ENCODE measurements at regions not wholly inside any gene's neighbourhood (a gene's known extent, or its start where the extent isn't known, plus 50 kb on each side); places are given as distances from the start of the nearest gene placed in this dataset.
A peak's percentile ranks its signal among the peaks of the same experiment; 100 is the strongest.

DNA sequence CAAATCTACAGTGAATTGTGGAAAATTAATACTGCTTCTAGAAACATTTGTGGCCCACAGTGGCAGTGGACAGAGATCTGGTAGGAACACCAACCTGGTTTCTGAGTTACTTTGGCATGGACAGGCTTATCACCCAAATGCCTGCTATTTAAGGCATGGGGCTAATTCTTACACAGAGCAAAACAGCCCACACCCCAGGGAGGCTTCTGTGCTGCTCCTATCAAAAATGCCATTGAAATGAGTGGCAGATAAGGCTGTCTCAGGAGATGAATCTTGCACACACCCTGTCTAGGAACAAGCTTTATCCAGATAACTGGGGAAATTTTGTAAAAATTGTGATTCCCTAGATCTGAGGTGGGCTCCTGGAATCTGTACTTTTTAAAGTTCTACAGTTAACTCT is 307.1 kb downstream of the TLE1 start:
- Histone ChIP-seq H3K9me3 (ENCODE audit: control insufficient read depth in 3 of 3, low read length in 3 of 3) (no peaks in the 10 kb centered on the region), H3K27ac (ENCODE audit: low read depth, low read length) (no peak overlapping the region), H3K4me3 (ENCODE audit: low read length in 3 of 3) (no peak overlapping the region), H3K36me3 (ENCODE audit: control insufficient read depth in 3 of 3, insufficient read depth in 3 of 3, low read length in 3 of 3) (no peaks in the 10 kb centered on the region), H3K27me3 (ENCODE audit: control insufficient read depth in 3 of 3, insufficient read depth in 3 of 3, low read length in 3 of 3) (no peaks in the 10 kb centered on the region), H3K4me1 (ENCODE audit: control insufficient read depth in 3 of 3, insufficient read depth in 3 of 3, low read length in 3 of 3) (no peaks in the 10 kb centered on the region), H3K9ac (ENCODE audit: low read depth in 1 of 3, low read length in 3 of 3) (no peak overlapping the region)

DNA sequence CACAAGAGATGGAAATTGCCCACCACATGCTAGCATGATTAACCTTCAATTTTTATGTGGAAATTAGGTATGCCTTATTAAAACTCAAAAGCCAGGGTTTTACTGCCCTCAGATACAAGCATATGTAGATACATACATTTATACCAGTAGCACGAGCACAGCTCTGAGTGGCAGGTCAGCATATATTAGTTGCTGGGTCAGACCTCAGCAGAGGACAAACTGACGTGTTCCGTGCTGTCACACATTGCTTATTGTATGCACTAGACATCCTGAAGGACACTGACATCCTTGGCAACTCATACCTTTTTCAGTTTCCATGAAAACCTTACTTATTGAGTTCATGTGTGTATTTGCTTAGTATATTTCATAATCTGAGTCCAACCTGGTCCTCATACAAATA is 307.7 kb downstream of the TLE1 start:
- no peak overlapping the region for H3K27ac ChIP-seq (ENCODE audit: low read depth, low read length)
- no peak overlapping the region for H3K4me3 ChIP-seq (ENCODE audit: low read length in 3 of 3)
- no peak overlapping the region for H3K9ac ChIP-seq (ENCODE audit: low read depth in 1 of 3, low read length in 3 of 3)
- no peaks in the 10 kb centered on the region for H3K27me3 ChIP-seq (ENCODE audit: control insufficient read depth in 3 of 3, insufficient read depth in 3 of 3, low read length in 3 of 3)
- no peaks in the 10 kb centered on the region for H3K9me3 ChIP-seq (ENCODE audit: control insufficient read depth in 3 of 3, low read length in 3 of 3)
- no peaks in the 10 kb centered on the region for H3K36me3 ChIP-seq (ENCODE audit: control insufficient read depth in 3 of 3, insufficient read depth in 3 of 3, low read length in 3 of 3)
- H3K4me1 ChIP-seq (ENCODE audit: control insufficient read depth in 3 of 3, insufficient read depth in 3 of 3, low read length in 3 of 3) = no peaks in the 10 kb centered on the region

DNA sequence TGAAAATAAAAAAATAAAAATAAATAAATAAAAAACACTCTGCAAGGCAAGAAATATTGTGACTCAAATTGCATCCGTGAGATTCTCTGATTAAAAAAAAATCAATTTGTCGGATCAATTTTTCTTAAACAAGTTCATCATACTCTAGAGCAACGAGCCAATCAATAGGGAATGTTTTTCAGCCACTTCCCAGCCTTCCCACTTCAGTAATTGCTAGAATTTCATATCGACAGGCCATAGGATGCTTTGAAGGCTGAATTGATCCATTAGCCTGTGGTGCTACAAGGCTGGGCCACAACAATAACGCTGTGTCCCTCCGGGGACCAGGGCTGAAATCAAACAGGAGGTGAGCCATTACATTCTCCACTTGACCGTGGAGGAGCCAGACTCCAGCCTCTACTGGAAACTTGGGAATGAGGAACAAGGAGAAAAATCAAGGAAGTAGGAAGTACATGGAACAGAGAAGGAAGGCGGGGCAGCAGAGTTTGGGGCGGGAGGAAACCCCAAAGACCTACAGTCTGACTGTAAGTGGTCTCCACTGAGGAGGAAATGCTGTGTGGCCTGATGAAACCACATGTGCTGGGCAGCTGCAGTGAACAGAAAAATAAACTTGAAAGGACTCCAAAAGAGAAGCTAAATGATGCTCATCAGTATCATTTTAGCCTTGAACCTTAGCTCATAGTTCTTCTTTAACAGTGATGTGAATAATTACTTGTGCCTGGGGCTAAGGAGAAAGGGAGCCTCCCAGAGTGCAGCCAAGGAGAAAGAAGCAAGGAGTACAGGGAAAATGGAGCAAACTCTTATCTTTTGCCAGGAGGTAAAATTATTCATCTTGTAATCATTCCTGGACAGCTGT is 308.6 kb downstream of the TLE1 start:
- no peaks in the 10 kb centered on the region for H3K36me3 ChIP-seq (ENCODE audit: control insufficient read depth in 3 of 3, insufficient read depth in 3 of 3, low read length in 3 of 3)
- H3K27ac ChIP-seq (ENCODE audit: low read depth, low read length) = no peak overlapping the region

DNA sequence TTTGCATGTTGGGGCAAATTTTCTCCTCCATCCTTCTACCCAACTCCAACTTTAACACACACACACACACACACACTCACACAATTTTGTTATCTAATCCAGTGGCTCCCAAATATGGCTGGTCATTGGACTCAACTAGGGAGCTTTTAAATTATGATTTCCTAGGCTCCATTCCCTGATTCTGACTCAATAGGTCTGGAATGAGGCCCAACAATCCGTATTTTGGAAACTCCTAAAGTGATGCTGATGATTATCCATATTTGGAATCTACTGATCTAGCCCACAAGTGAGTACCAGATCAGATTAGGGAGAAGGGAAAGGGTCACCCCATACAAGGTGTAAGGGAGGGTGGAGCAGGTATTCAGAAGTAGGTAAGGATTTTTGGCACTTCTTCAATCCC is 309.7 kb downstream of the TLE1 start:
- no peaks in the 10 kb centered on the region for H3K36me3 ChIP-seq (ENCODE audit: control insufficient read depth in 3 of 3, insufficient read depth in 3 of 3, low read length in 3 of 3)
- no peak overlapping the region for H3K4me3 ChIP-seq (ENCODE audit: low read length in 3 of 3)
- no peaks in the 10 kb centered on the region for H3K27me3 ChIP-seq (ENCODE audit: control insufficient read depth in 3 of 3, insufficient read depth in 3 of 3, low read length in 3 of 3)

More for the DNA sequence above, 308.6 kb downstream of the TLE1 start:
- Histone ChIP-seq H3K4me1 (ENCODE audit: control insufficient read depth in 3 of 3, insufficient read depth in 3 of 3, low read length in 3 of 3) (peaks cover 0 to 2% (median 0%) of the 10 kb centered on the region in 3 donors), H3K27me3 (ENCODE audit: control insufficient read depth in 3 of 3, insufficient read depth in 3 of 3, low read length in 3 of 3) (no peaks in the 10 kb centered on the region), H3K9ac (ENCODE audit: low read depth in 1 of 3, low read length in 3 of 3) (no peak overlapping the region), H3K9me3 (ENCODE audit: control insufficient read depth in 3 of 3, low read length in 3 of 3) (no peaks in the 10 kb centered on the region), H3K4me3 (ENCODE audit: low read length in 3 of 3) (no peak overlapping the region)

DNA sequence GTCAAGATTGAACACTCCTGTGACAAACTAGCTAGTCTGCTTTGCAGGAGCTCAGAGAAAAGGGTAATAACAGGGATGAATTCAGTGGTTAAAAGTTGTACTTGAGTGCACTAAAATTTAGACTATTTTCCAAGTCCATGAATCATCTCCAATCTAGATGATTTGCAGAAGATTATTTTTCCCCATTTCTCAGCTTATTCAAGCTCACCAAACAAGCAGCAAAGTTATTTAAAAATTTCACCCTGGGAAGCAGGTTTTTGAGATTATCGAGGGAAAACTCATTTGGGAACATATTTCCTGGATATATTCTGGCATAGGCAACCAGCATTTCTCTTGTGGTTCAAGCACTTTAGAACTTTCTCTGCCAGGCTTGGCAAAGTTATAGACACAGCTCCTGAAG is 311.4 kb downstream of the TLE1 start:
- Histone ChIP-seq H3K27me3 (ENCODE audit: control insufficient read depth in 3 of 3, insufficient read depth in 3 of 3, low read length in 3 of 3) (no peaks in the 10 kb centered on the region), H3K36me3 (ENCODE audit: control insufficient read depth in 3 of 3, insufficient read depth in 3 of 3, low read length in 3 of 3) (no peaks in the 10 kb centered on the region), H3K9me3 (ENCODE audit: control insufficient read depth in 3 of 3, low read length in 3 of 3) (no peaks in the 10 kb centered on the region), H3K4me1 (ENCODE audit: control insufficient read depth in 3 of 3, insufficient read depth in 3 of 3, low read length in 3 of 3) (peaks cover 7 to 12% (median 9%) of the 10 kb centered on the region in 3 donors), H3K9ac (ENCODE audit: low read depth in 1 of 3, low read length in 3 of 3) (no peak overlapping the region), H3K27ac (ENCODE audit: low read depth, low read length) (no peak overlapping the region), H3K4me3 (ENCODE audit: low read length in 3 of 3) (no peak overlapping the region)

More for the DNA sequence above, 309.7 kb downstream of the TLE1 start:
- Histone ChIP-seq H3K9ac (ENCODE audit: low read depth in 1 of 3, low read length in 3 of 3) (no peak overlapping the region), H3K4me1 (ENCODE audit: control insufficient read depth in 3 of 3, insufficient read depth in 3 of 3, low read length in 3 of 3) (peaks cover 2 to 5% (median 3%) of the 10 kb centered on the region in 3 donors), H3K27ac (ENCODE audit: low read depth, low read length) (no peak overlapping the region), H3K9me3 (ENCODE audit: control insufficient read depth in 3 of 3, low read length in 3 of 3) (no peaks in the 10 kb centered on the region)

DNA sequence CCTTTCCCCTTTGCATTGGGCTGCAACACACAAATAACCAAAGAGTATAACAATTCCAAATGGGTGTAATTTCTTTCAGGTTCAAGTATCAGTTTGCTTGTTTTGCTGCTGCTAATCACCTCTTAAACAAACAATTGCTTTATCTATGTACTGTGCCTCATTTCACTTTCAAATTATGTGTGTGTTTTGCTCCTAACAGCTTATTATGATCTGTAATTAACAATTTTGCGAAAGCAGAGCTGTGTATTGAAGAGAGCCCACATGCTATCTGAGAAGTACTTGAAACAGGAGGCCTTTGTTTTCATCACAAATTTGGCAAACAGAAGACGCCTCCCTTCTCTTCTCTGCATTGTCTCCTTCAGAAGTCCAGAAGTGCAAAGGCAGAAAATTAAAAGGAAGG is 312.0 kb downstream of the TLE1 start:
- H3K27ac ChIP-seq (ENCODE audit: low read depth, low read length) = no peak overlapping the region
- no peaks in the 10 kb centered on the region for H3K9me3 ChIP-seq (ENCODE audit: control insufficient read depth in 3 of 3, low read length in 3 of 3)
- peaks cover 13 to 18% (median 15%) of the 10 kb centered on the region in 3 donors for H3K4me1 ChIP-seq (ENCODE audit: control insufficient read depth in 3 of 3, insufficient read depth in 3 of 3, low read length in 3 of 3)
- H3K27me3 ChIP-seq (ENCODE audit: control insufficient read depth in 3 of 3, insufficient read depth in 3 of 3, low read length in 3 of 3) = no peaks in the 10 kb centered on the region
- no peak overlapping the region for H3K4me3 ChIP-seq (ENCODE audit: low read length in 3 of 3)
- H3K9ac ChIP-seq (ENCODE audit: low read depth in 1 of 3, low read length in 3 of 3) = no peak overlapping the region
- H3K36me3 ChIP-seq (ENCODE audit: control insufficient read depth in 3 of 3, insufficient read depth in 3 of 3, low read length in 3 of 3) = no peaks in the 10 kb centered on the region

DNA sequence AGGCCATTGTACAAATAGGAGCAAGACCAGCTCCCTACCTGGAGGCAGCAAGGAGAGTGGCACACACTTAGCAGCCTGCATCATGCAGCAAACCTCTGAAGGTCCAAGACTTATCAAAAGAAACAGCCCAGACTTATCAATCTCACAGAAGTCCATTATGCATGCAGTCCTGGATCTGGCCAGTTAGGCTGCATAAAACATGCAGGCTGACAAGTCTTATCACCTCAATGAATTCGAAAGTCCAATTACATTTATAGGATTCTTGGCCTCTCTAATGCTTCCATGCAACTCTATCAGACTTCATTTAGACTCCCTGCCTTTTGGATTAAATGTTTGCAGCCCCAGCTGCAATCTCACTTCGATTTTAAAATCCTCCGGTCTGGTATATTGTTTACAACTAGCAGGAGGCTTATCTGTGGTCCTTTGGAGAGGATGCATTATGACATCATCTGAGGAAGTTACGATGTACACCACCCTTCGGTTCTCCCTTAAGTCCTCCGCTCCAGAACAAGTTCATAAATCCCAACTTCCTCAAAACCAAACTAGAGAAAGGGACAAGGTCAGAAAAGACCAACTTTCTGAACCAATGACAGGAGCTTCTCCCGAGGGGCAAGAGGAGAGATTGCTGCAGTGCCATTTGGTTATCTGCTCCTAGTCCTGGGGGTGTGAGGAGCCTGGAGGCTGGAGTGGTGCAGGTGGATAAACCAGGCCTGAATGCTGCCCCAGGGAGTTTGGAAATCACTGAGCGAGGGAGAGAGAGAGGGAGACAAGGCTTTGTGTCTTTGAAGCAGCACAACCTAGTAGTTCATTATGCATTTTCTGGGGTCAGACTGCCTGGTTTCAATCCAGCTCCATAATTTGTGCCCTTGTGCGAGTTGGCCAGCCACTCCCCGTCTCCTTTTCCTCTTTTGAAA is 313.9 kb downstream of the TLE1 start:
- H3K9me3 ChIP-seq (ENCODE audit: control insufficient read depth in 3 of 3, low read length in 3 of 3) = no peaks in the 10 kb centered on the region
- H3K9ac ChIP-seq (ENCODE audit: low read depth in 1 of 3, low read length in 3 of 3) = no peak overlapping the region
- H3K36me3 ChIP-seq (ENCODE audit: control insufficient read depth in 3 of 3, insufficient read depth in 3 of 3, low read length in 3 of 3) = no peaks in the 10 kb centered on the region
- H3K4me1 ChIP-seq (ENCODE audit: control insufficient read depth in 3 of 3, insufficient read depth in 3 of 3, low read length in 3 of 3) = peaks cover 16 to 32% (median 23%) of the 10 kb centered on the region in 3 donors
- no peak overlapping the region for H3K27ac ChIP-seq (ENCODE audit: low read depth, low read length)
- no peaks in the 10 kb centered on the region for H3K27me3 ChIP-seq (ENCODE audit: control insufficient read depth in 3 of 3, insufficient read depth in 3 of 3, low read length in 3 of 3)
- no peak overlapping the region for H3K4me3 ChIP-seq (ENCODE audit: low read length in 3 of 3)

DNA sequence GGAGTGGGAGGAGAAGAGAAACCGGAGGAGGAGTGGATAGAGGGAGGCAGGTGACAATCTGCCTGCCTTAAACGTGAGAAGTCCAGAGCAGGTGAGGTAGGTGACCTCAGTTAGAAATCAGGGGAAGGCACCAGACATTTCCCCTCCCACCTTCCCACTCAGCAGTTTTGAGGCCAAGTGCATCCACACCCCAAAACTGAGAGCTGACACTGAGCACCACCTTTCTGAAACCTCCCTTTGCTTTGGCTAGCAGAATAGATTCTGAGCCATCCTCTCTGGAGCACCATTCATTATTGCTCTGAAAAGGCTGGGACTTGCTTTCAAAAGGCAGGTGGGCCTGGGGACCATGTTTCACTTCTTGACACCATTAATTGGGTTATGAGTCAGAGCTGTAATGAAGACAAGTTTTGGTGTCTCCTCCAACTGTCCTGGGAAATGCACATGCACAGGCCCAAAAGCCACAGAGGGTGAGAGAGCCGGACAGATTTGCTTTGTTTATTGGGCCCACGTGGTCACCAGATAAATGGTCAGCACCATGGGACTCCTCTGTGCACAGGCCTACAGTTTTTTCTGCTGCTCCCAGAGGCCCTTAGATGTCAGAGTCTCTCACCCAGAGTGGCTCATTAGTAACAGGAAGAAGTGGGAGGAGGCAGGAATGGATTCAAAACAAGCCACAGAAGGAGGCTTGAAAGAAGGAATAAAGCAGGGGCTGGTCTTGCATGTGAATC is 314.7 kb downstream of the TLE1 start:
- no peak overlapping the region for H3K4me3 ChIP-seq (ENCODE audit: low read length in 3 of 3)
- no peaks in the 10 kb centered on the region for H3K9me3 ChIP-seq (ENCODE audit: control insufficient read depth in 3 of 3, low read length in 3 of 3)
- no peaks in the 10 kb centered on the region for H3K27me3 ChIP-seq (ENCODE audit: control insufficient read depth in 3 of 3, insufficient read depth in 3 of 3, low read length in 3 of 3)
- no peak overlapping the region for H3K9ac ChIP-seq (ENCODE audit: low read depth in 1 of 3, low read length in 3 of 3)
- H3K27ac ChIP-seq (ENCODE audit: low read depth, low read length) = no peak overlapping the region
- H3K4me1 ChIP-seq (ENCODE audit: control insufficient read depth in 3 of 3, insufficient read depth in 3 of 3, low read length in 3 of 3) = peaks cover 16 to 32% (median 23%) of the 10 kb centered on the region in 3 donors
- H3K36me3 ChIP-seq (ENCODE audit: control insufficient read depth in 3 of 3, insufficient read depth in 3 of 3, low read length in 3 of 3) = no peaks in the 10 kb centered on the region

DNA sequence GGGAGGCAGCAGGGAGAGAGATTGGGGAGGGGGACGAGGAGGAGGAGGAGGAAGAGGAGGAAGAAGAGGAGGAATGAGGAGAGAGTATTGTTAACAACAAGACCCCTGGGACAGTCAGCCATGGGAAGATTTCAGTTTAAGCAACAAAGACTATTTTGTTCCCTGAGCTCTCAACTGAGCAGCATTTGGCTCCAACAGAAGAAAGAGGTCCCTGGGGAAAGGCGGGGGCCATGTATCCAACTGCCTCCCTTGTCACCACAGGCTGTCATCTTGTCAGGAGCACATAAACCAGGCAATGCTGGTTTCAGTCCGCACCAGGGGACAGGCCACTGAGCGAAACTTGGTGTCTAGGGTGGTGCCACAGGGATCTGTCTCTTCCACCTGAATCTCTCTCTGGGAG is 316.1 kb downstream of the TLE1 start:
- Histone ChIP-seq H3K36me3 (ENCODE audit: control insufficient read depth in 3 of 3, insufficient read depth in 3 of 3, low read length in 3 of 3) (no peaks in the 10 kb centered on the region), H3K9ac (ENCODE audit: low read depth in 1 of 3, low read length in 3 of 3) (no peak overlapping the region), H3K9me3 (ENCODE audit: control insufficient read depth in 3 of 3, low read length in 3 of 3) (no peaks in the 10 kb centered on the region), H3K27ac (ENCODE audit: low read depth, low read length) (peak overlapping the region; percentile 65), H3K4me1 (ENCODE audit: control insufficient read depth in 3 of 3, insufficient read depth in 3 of 3, low read length in 3 of 3) (peaks cover 16 to 32% (median 23%) of the 10 kb centered on the region in 3 donors), H3K27me3 (ENCODE audit: control insufficient read depth in 3 of 3, insufficient read depth in 3 of 3, low read length in 3 of 3) (no peaks in the 10 kb centered on the region), H3K4me3 (ENCODE audit: low read length in 3 of 3) (no peak overlapping the region)
